HG02938 (cell line): ENCODE measurements at regions not wholly inside any gene's neighbourhood (a gene's known extent, or its start where the extent isn't known, plus 50 kb on each side); places are given as distances from the start of the nearest gene placed in this dataset.

Experiments used
- ATAC-seq: cut with Tn5 transposase; IDR thresholded peaks from one replicate; pipeline ENCODE4 v1.9.1; 2021; ENCODE audit warnings: mild to moderate bottlenecking, moderate library complexity; ENCODE audit not compliant: unreplicated experiment

- ATAC-seq = no peak
Measured at GRCh38 chr5:89443508-89443907, 560.5 kb upstream of the MEF2C start.

GRCh38 chr5:89441965-89442364, 559.0 kb upstream of the MEF2C start:
- no peak for ATAC-seq

- ATAC-seq = no peak
Measured at GRCh38 chr5:89440670-89441069, 557.7 kb upstream of the MEF2C start.

DNA sequence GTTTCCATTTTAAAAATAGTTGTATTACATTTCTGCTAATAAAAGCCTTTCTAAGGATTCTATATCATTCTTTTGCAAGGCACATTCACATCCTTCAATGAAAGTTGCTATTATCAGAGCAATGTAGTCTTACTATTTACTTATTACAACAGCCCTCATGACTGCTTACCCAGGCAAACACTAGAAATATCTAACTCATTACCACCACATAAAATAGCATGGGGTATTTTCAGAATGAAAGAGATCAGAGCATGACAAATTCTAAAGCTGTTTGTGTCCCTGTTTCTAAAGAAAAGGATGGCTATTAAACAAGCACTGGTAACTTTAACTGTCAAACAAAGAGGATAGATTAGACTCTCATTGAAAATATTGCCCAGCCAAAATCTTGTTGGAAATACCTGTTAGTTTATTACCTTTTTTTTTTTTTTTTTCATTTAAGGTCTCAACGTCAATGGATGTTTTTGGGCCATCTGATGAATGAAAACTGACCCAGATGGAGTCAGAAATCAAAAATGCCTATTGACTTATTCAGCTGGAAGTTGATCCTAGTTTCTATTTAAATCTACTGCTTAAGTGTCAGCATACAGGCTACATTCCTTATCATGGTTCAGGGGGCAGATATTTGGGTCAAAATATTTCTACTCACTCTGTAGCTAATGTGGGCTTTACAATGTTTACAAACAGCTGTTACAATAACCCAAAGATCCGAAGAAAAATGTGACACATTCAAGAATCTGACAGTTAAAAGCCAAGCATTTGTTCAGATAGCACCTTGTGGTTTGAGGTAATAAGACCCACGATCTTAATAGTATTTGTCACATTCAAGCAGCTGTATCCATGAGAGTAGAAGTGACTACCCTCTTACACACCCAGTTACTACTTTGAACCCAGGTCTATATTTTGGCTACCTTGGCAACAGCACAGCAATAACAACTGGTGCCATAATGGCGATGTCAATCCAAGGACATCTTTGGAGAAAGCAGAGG, 554.8 kb upstream of the MEF2C start:
- ATAC-seq = no peak

DNA sequence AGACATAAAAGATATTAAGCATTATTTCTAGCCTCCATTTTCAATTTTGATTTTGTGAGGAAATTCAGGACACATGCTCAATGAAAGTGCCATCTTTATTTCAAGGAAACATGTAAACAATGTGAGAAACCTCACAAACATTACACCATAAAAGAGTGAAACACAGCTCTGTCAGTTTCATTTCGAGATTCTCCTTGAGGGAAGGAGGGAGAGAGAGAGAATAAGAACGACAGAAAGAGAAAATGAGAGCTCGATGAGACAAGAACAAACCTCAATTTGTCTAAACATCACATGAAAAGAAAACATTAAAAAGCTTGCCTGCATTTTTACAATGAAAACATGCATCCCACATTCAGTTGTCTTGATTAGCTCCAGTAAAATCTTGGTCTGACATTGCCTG, 553.5 kb upstream of the MEF2C start:
- no peak for ATAC-seq

- ATAC-seq = peak; percentile 85
Measured at GRCh38 chr5:89435347-89435746, 552.4 kb upstream of the MEF2C start.

GRCh38 chr5:89428624-89429023, 545.6 kb upstream of the MEF2C start:
- ATAC-seq = no peak

DNA sequence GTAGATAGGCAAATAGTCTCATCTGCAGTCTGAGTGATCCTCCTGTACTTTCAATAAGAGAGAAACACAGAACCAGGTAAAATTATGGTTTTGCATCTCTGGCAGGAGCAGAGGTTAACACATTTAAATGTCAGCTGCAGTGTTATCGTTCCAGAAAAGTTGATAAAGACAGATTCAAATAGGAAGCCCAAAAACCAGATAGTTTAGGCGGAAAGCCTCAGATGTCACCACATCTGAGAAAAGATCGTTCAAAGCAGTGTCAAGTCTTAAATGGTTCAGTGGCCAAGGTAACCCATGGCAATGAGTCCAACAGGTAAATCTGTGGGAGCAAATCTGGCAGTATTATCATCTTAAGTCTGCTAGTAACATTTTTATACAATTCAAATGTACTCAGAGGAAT, 542.1 kb upstream of the MEF2C start:
- ATAC-seq = no peak

GRCh38 chr5:89421035-89421434, 538.1 kb upstream of the MEF2C start:
- ATAC-seq = no peak

DNA sequence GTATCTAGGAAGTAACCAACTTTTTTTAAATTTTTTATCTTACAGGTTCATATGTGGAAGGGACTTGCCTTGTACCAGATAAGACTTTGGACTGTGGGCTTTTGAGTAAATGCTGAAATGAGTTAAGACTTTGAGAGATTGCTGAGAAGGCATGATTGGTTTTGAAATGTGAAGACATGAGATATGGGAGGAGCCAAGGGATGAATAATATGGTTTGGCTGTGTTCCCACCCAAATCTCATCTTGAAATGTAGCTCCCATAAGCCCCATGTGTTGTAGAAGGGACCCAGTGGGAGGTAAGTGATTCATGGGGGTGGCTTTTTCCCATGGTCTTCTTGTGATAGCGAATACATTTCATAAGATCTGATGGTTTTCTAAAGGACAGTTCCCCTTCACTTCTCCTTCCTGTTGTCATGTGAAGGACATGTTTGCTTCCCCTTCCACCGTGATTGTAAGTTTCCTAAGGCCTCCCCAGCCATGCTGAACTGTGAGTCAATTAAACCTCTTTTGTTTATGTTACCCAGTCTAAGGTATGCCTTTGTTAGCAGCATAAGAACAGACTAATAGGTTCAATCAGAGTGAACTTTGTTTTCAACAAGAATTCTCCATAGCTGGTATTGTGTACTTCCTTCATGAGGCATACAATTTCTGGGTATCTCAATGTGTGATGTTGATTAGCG, 535.6 kb upstream of the MEF2C start:
- ATAC-seq = no peak

DNA sequence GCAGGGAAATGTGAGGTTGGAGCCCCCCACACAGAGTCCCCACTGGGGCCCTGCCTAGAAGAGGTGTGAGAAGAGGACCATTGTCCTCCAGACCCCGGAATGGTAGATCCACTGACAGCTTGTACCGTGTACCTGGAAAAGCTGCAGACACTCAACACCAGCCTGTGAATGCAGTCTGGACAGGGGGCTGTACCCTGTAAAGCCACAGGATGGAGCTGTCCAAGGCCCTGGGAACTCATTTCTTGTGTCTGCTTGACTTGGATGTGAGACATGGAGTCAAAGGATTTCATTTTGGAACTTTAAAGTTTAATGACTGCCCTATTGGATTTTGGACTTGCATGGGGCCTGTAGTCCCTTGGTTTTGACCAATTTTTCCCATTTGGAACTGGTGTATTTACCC, 535.0 kb upstream of the MEF2C start:
- ATAC-seq = no peak

GRCh38 chr5:89417515-89417914, 534.5 kb upstream of the MEF2C start:
- no peak for ATAC-seq

GRCh38 chr5:89411891-89412290, 528.9 kb upstream of the MEF2C start:
- ATAC-seq = no peak

DNA sequence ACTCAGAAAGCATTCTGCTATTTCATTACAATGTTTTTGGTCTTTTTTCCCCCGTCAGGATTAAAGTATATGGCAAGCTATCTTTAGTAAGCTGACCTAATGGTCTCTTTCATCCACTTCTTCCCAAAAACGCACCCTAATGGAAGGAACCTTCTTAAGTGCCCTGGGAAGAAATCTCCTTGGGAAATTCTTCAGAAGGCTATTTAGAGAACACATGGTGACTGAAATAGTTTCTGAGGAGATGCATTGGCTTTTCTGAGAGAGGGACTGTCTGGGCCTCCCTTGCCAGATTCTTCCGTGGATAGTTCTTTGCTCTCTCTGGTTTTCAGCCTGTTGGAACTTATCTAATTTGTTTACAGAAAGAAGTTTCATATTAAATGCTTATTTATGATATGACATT, 524.1 kb upstream of the MEF2C start:
- no peak for ATAC-seq

GRCh38 chr5:89401659-89402058, 518.7 kb upstream of the MEF2C start:
- no peak for ATAC-seq

DNA sequence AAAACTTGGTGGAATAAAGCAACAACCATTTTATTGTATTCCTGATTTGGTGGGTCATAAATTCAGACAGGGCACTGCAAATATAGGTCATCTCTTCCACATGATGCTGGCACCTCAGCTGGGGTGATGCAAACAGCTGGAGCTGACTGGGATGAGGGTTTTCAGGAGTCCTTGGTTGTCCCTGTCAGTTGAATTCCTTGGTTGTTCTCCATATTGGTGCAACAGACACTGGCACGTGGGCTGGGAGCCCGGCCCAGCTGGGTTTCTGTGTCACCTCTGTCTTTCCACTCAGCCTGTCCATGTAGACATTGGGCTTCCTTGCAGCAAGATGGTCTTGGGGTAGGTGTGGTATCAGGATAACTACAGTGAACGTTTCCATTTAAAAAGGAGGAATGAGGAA, 518.0 kb upstream of the MEF2C start:
- ATAC-seq = no peak

DNA sequence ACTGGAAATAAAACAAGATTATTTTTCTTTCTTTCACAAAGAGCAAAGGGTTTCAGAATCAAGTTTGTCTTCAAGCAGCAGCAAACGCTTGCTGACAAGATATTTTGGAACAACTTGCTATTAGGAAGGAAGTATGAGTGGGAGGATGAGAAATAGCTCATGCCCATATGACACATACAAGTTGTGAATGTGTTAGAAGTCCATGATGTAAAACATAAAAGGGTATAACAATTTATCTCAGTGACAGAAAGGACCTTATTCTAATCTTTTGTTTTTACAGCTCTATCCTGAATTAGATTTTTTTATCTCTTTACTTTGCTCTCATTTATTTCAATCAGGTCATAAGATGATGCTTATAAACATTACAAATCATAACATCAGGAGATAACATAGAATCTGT, 516.6 kb upstream of the MEF2C start:
- no peak for ATAC-seq

- ATAC-seq = peak; percentile 77
Measured at GRCh38 chr5:89397096-89397495, 514.1 kb upstream of the MEF2C start.

GRCh38 chr5:89396278-89396954, 513.4 kb upstream of the MEF2C start:
- ATAC-seq = peak; percentile 53

- no peak for ATAC-seq
Measured at GRCh38 chr5:89395111-89395510, 512.1 kb upstream of the MEF2C start.

GRCh38 chr5:89388872-89389271, 505.9 kb upstream of the MEF2C start:
- no peak for ATAC-seq

DNA sequence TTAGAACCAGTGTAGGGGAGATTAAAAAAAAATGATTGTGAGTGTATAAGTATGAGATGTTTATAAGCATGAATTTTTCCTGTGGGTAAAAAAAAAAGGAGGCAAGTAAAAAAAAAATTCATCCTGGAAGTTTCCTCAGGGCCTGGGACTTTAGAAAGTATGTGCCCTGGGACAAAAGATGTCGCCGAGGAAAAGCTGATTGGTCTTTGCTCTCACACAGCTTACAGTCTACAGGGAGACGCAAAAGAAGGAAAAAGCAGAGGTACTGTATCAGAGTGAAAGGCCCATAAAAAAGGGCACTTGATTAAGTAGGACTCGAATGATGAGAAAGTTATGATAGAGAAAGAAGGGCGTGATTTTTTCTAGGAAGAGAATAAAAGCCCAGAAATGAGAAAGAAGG, 501.4 kb upstream of the MEF2C start:
- no peak for ATAC-seq
